ENCODE measurements at regions not wholly inside any gene's neighbourhood (a gene's known extent, or its start where the extent isn't known, plus 50 kb on each side); places are given as distances from the start of the nearest gene placed in this dataset.
A peak's percentile ranks its signal among the peaks of the same experiment; 100 is the strongest.

DNA sequence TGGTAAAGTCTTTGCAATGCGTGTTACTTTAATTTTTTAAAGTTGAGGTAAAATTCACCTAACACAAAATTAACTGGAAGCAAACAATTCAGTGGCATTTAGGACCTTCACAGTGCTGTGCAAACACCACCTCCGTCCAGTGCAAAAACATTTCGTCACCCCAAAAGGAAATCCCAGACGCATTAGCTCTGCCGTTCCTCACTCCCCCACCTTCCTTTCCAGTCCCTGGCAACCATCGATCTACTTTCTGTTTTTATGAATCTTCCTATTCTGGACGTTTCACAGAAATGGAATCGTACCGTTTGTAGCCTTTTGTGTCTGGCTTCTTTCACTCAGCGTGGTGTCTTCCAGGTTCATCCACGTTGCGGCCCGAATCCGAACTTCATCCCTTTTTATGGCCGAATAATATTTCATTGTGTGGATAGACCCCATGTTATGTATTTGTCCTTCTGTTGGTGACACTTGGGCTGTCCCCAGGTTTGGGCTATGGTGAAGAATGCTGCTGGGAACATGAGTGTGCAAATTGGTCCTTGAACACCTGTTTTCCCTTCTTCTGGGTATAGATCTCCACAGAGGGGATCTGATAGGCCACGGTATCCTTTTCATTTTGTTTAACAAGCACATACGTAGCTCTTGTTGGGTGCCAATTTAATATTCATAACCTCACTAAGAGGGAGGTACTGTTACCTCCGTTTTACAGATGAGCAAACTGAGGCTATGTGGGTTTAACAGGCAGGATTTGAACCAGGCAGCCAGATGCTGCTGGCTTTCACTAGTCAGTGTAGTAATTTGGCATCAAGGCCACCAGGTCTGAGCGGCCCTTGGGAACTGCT, 232.0 kb upstream of the GSE1 start:
- DNase-seq = no peak

DNA sequence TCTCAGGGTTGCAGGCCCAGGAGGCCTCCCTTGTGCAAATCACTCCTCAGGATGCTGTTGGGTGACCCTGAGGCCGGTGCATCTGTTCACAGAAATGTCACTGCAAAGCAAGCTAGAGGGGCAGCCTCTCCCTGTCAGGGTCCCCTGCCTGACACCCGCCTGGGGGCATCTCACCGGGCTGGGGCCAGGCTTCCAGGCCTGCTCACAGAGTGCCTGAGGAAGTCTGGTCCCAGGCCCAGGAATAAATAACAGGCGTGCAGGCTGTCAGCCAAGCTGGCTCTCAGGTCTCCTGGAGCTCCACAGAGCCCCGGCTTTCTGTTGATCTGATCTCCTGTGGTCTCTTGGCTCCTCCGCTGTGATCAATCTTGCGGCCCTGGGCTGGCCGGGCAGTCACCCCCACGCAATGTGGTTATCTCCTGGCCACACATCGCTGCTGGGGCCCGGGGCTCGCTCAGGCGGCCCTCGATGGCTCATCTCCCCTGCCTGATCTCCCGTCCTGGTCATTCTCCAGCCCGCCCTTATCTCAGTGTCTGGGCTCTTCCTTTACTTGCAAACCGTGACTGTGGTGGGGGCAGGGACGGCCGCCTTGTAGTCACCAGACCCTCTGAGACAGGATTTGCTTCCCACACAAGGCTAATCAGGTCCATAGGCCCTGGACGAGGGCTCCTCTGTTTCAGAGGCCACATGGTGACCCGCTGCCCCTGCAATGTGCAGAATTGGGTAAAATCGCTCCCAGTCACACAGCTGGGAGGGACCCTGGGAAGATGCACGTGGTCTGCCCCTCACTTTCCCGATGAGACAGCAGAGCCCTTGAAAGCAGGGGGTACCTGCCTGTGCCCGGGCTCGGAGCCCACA, 231.2 kb upstream of the GSE1 start:
- no peak for DNase-seq

DNA sequence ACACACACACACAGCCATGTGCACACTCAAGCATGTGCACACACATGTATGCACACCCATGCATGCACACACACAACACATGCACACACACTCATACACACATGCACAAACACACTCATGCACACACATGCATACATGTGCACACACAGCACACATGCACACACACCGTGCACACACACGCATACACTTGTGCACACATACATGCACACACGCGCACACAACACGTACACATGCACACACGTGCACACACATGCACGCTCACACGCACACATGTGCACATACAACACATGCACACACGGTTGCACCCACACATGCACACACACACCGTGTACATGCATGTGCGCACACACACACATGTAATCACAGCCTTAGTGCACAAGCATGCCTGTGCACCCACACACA, 230.4 kb upstream of the GSE1 start:
- DNase-seq = no peak

DNA sequence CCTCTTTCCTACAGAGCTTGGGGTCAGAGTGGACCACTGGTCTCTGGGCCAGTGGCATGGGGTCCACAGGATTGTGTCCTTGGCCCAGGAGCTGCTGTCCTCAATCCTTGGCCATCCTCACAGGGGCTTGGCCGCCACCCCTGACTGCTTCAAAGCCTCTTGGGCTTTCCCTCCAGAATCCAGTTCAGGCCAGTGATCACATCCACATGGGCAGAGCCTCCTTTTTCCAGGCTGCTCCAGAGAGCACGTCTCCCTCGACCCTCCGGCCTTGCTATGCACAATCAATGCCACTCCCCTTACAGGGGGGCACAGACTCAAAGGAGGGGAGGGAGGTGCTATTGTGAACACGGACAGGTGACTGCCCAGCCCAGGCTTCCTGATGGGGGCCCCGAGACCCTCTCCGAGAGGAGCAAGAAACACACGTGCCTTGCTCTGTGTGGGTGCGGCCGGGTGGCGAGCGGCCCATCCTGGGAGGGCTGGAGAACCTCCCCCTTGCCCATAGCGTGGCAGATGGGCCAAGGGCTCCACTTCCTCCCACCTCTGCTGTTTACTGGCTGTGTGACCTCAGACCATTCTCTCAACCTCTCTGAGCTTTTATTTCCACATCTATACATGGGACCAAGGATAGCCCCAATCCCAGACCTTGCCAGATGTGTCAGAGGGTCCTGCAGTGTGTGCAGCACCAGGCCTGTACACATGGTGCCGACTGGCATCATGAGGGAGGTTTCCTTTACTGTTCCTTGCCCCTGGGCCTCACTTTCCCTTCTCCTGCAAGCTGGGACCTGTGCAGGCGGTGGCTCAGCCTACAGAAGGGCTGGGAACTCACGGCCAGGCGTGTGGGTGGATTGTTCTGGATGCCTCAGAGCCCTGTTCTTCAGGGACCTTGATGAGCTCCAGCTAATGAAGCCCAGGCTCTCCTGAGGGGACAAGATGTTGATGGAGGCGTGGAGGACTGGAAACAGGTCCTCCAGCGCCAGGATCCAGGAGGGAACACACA, 229.0 kb upstream of the GSE1 start:
- no peak for DNase-seq

DNA sequence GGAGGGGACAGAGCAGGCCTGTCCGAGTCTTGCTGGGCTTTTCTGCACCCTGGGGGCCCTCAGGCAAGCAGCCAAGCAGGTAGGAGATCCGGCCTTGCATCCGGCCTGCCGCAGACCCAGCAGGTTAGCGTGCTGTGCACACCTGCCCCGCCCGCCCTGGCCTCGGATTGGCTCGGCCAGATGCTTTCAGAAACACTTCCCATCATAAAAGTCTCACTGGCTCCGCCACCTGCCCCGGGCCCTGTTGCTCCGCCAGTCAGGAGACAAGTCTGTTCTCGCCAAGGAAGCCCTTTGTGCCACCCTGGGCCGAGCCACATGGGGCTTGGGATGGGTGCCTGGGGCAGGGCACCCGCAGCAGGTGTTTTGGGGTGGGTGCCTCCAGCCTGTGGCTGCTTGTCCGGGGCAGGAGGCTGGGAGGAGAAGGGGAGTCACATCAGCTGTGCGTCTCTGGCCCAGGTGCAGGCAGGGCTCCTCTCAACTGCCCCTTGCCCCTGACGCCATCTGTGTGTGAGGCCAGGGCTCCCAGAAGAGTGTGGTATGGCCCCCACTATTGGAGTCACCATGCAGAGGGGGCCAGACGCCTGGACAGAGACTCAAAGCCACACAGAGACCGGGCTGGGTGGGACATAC, 228.2 kb upstream of the GSE1 start:
- DNase-seq = no peak

DNA sequence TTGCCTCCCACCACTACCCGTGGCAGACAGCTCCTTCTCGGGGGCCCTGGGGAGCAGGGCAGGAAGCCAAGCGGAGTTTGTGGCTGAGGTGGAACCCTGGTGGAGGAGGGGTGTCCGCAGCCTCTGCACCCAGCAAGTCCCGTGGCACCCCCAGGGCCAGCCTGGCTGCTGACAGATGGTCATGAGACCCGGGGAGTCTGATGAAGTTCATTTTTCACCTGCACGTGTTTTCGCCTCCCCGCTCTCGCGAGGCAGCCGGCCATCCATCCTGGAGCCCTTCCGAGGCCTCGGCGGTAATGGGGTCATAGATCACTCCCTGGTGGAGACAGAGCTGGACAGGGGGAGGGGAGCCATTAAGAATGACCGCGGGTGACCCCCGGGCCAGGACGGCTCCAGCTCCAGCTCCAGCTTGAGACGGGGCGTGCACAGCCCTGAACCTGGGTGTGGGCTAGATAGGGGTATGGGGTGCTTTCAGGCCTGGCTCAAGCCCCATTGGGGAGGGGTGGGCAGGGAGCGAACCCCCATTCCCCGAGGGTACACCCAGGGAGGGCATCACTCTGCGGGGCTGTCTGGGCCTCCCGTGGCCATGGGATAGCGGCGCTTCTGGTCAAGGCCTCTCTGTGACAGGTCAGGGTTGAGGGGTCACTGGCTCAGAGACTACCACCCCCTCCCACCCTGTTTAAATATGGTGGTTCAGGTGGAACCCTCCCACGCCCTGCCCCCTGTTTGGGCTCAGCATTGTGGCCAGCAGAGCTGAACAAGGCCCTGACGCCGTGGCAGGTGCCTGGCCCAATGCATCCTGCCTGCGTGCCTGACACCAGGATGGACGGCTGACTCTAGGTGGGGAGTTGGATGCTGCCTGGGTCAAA, 227.4 kb upstream of the GSE1 start:
- no peak for DNase-seq

DNA sequence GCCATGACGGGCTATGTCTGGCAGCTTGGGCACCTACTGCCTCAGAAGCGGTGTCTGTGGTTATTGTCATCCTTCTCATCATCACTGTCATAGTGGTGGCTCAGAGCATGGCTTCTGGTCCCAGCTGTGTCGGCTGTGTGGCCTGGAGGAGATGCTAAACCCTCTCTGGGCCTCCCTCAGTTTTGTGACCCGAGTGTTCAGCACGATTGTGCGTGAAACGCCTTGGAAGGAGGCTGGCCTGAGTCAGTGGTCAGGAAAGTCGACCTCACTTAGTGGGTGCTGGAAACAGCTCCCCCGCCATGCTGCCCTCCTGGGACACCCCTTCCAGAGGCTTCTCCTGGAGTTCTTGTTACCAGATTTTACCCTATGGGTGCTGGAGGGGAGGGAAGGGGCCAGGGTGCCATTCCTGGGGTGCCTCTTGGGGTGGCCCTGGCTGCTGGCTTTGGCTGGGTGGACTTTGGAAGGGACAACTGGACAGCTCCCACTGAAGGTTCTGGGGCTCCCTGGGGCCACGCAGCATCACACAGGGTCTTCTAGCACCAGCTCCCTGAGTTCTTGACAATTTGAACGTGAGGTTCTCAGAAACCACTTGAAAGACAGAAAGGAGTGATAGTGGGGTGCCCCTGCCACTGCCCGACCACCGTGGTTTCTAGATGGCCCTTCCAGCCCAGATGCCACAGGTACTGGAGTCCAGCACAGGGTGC, 226.5 kb upstream of the GSE1 start:
- DNase-seq = no peak

DNA sequence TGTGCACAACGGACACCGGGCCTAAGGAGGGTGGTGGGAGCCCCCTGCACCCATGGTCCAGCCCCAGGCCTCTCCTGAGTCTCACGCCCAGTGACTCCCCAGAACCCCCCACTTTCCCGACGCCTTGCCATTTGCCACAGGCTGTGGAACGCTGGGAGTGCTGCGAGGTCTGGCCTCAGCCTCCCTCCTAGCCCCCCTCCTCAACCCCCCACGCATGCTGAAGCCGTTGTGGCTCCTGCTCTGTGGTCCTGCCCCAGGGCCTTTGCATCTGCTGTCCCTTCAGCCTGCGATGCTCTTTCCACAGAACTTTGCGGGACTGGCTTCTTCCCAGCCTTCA, 226.0 kb upstream of the GSE1 start:
- DNase-seq = no peak

DNA sequence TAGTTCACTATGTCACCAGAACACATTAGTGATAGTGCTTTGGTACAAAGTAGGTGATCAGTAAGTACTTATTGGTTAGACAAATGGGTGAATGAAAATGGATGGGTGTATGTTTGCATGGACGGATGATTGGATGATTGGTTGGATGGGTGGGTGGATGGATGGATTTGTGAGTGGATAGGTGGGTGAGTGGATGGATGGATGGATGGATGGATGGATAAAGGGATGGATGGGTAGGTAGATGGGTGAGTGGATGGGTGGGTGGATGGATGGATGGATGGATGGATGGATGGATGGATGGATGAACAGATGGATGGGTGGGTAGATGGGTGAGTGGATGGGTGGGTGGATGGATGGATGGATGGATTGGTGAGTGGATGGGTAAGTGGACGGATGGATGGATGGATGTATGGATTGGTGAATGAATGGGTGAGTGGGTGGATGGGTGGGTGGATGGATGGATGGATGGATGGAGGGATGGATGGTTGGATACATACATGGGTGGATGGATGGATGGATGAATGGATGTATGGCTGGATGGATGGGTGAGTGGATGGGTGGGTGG, 225.3 kb upstream of the GSE1 start:
- DNase-seq = no peak

DNA sequence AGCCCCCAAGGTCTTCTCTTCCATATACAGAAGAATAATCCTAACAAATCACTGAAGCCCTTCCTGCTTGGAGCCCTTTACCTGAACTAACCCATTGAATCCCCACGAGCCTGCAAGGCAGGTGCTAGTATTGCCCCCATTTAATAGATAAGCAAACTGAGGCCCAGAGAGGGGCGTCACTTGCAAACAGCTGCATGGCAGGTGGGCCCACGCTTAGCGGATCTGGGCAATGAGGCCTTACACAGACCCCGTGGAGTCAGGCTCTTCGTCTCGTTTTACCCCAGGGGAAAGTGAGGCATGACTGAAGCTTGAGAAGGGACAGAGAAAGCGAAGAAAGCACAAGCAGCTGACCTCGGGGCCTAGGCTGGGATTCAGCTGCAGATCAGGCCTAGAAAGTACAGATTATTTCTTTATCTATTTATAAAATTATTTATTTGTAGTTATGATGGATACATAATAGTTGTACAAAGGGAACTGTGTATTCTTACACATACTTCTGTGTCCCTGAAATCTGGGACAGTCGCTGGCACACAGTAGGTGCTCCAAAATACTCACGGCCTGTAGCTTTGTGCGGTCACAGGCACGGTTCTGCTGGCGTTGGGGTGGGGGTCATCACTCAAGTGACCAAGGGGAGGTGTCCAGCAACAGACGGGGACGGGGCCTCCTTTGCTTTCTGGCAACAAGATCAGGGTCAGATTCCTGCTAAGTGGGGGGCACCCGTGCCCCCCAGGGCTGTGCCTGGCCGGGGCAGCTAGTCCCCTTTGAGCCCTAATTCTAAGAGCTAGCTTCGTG, 223.2 kb upstream of the GSE1 start:
- no peak for DNase-seq

DNA sequence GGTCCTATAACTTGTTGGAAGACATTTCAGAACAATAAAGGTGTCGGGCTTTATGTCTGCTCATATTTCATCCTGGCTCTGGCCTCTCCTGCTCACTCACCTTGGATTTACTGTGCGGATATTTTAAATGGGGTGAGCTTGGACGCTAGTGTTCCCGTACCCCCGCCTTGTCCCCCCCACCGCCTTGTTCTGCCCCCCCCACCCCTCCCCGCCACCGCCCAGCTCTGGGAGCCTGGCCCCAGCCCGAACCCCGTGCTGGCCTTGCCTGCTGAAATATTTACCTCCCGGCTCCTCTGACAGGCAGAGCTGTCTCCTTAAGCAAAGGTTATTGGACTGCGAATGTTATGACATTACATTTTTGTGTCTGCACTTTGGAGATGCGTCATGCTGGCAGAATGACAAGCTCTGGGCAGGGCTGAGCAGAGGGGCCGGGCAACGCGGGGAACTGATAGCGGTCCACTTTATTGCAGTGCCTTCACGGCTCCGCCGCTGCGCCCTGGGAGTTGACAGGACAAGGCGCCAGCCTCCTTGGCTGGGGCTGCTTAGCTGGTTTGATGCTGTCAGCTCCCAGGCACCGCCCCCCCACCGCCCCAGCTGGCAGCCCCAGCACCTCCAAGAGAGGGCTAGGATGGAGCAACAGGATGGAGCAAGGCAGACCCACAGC, 222.5 kb upstream of the GSE1 start:
- DNase-seq = no peak

DNA sequence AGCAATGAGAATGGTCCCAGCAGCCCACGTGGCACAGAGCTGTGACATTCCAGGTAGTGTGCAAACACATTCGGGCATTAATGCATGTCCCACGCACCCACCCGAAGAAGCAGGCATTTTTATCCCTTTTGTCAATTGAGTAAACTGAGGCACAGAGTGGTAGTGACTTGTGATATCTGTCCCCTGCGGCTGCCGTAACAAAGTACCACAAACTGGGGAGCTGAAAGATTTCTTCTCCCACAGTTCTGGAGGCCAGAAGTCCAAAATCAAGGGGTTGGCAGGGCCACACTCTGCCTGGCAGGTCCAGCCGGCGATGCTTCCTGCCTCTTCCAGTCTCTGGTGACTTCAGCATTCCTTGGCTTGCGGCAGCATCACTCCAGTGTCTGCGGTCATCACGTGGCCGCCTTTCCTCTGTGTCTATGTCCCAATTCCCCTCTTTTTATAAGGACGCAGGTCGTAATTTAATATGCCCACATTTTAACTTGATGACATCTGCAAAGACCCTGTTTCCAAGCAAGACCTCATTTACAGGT, 221.9 kb upstream of the GSE1 start:
- DNase-seq = no peak

DNA sequence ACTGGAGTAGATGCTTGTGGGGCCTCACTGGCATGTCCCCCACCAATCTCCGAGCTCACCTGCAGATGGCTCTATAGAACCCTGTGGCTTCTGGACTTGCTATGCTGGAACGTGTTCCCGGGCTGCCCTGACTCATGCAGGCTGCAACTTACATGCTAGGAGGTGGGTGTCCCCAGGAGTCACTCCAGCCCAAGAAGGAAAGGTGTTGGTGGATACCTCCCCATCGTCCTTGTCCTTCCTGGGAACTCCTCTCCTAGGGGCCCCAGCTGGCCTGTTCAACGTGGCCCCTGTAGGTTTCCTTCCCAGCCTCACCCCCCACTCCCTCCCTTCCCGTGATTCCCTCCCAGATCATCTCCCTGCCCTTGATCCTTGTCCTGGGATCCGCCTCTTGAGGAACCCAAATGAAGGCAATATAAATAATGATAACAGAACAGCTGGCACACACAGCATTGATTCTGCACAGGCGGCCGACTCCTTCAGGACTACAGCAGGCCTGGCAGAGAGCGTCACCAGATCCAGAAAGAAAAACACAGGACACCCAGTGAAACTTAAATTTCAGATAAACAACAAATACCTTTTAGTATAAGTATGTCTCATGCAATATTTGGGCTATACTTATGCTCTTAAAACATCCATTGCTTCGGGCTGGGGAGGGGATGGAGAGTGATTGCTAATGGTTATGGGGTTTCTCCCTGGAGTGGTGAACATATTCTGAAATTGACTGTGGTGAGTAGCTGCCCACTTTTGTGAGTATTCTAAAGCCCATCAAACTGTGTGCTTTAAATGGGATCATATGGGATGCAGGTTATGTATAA, 221.1 kb upstream of the GSE1 start:
- no peak for DNase-seq

DNA sequence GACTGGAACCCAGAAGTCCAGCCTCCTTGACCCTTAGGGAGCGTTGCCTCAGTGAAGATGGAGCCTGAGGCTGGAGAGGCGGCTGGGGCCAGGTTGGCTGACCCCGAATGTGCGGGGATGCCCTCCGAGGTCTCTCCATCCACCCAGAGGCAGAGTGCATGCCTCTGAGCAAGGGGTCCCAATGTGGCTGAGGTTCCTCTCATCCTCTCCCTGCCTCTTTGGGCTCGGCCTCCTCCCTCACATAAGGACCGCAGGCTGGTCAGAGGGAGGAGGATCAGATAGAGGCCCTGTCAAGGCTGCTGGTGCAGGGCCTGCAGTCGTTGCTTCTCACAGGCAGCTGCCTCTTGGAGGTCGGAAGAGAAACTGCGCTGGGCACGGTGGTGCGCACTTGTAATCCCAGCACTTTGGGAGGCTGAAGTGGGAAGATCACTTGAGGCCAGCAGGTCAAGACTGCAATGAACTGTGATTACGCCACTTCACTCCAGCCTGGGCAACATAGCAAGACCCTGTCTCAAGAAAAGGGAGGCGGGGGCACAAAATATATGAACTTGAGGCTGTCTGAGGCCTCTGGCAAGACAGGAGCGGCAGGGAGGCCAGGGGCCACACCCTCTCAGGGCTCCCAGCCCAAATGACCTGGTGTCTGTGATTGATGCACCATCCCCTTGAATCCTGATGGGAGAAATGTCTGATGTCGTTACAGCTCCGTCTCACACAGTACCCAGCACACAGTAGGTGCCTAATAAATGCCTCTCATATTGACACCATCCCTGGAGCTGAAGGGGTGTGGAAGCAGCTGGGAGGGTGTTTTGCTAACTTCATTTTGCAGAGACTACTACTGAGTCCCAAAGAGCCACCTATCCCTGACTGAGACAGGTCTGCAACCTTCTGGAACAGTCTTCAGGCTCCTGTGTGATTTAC, 220.1 kb upstream of the GSE1 start:
- DNase-seq = no peak

DNA sequence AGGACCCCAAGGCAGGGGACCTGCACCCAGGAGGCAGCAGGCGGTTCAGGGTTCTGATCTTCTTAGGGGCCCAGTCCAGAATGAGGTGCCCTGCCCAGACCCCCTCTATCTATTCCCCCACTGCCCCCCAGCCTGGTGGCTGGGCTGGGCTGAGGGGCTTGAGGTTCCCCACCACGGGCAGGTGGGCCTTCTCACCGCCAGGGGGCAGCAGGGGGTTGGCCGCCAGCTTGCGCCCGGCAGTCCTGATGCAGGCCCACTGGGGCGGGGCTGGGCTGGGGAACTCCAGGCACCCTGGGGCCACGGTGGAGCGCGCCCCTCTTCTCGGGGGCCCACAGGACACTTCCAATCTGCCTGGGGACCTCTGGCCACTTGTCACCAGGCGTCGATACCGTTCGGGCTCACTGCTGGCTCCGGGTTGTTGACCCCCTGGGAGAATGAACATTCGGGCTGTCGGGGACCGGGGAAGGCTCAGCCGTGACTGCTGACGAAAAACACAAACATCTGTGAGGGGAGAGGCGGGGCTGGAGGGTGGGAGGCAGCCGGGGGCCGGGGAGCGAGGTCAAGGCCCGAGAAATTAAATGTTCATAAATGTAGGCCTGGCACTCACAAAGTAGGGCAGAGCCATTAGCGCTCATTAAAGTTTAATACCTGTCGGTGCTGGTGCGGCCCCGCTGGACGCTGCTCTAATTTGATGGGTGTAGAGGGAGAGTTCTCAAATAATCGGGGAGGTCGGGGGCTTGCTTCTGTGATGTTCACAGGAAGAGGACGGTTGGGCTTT, 219.3 kb upstream of the GSE1 start:
- DNase-seq = peak; percentile 61
